Right atrium auricular region (tissue), 2 donors: ENCODE measurements at regions not wholly inside any gene's neighbourhood (a gene's known extent, or its start where the extent isn't known, plus 50 kb on each side); places are given as distances from the start of the nearest gene placed in this dataset.
"Not testable (repeated sequence)": the region's sequence is repeated elsewhere in the genome, so short reads cannot be mapped to it uniquely, and the experiment has no call there.

ENCODE experiments used
- DNase-seq: peaks from one replicate; pipeline ENCODE4 v3.0.0-alpha.2; 2019; ENCODE audit warnings: low spot score
- H3K27ac ChIP-seq, 2 donors: fragments of 200-600 bp; sonication (generic); 1 replicate in 1 of 2; 2 replicates in 1 of 2; pipeline ENCODE4 v1.5.1; 2016 to 2019
- H3K27me3 ChIP-seq, 2 donors: fragments of 200-600 bp; sonication (generic); one replicate each; pipeline versions ENCODE4 v1.5.1 to v1.6.0; 2017 to 2019
- H3K36me3 ChIP-seq: fragments of 200-600 bp; sonication (generic); one replicate; pipeline ENCODE4 v1.5.1; 2016
- H3K4me1 ChIP-seq, 2 donors: fragments of 200-600 bp; sonication (generic); one replicate each; pipeline versions ENCODE4 v1.5.1 to v1.6.0; 2017 to 2019
- H3K4me3 ChIP-seq, 2 donors: fragments of 200-600 bp; sonication (generic); 1 replicate in 1 of 2; 2 replicates in 1 of 2; pipeline ENCODE4 v1.5.1; 2017 to 2019; ENCODE audit warnings: mild to moderate bottlenecking in 1 of 2, moderate library complexity in 1 of 2
- H3K9me3 ChIP-seq, 2 donors: fragments of 200-600 bp; sonication (generic); one replicate each; pipeline ENCODE4 v1.5.1; 2019
- TF ChIP-seq, protein P1 (sequence below), 2 donors: fragments of 200-600 bp; sonication (generic); IDR thresholded peaks; one replicate each; pipeline ENCODE4 v1.5.1; 2019; ENCODE audit warnings: antibody characterized with exemption in 2 of 2

DNA sequence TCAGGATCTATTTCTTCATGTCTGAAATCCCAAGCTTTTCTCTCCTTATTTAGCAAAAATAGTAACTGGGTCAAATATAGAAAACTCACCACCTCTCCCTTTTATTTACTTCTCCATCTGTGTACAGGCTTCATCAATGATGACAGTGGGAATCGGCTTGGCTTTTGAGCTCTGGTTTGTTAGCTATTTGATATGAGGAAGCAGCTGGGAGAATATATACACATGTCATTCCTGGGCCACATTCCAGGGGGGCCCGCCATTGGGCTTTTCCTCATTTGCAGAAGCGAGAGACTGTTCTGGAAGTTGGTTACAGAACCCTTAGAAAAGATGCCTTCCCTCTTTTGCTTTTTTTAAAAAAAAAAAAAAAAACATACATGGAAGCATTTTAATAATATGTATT, 107.4 kb upstream of the F9 start:
- no peak overlapping the region for H3K4me3 ChIP-seq
- H3K27ac ChIP-seq = no peak overlapping the region
- TF ChIP-seq, protein P1, sequence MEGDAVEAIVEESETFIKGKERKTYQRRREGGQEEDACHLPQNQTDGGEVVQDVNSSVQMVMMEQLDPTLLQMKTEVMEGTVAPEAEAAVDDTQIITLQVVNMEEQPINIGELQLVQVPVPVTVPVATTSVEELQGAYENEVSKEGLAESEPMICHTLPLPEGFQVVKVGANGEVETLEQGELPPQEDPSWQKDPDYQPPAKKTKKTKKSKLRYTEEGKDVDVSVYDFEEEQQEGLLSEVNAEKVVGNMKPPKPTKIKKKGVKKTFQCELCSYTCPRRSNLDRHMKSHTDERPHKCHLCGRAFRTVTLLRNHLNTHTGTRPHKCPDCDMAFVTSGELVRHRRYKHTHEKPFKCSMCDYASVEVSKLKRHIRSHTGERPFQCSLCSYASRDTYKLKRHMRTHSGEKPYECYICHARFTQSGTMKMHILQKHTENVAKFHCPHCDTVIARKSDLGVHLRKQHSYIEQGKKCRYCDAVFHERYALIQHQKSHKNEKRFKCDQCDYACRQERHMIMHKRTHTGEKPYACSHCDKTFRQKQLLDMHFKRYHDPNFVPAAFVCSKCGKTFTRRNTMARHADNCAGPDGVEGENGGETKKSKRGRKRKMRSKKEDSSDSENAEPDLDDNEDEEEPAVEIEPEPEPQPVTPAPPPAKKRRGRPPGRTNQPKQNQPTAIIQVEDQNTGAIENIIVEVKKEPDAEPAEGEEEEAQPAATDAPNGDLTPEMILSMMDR (IDR thresholded peaks at IDR 0.05) = no peak
- no peaks in the 10 kb centered on the region for H3K27me3 ChIP-seq
- no peak for DNase-seq
- no peaks in the 10 kb centered on the region for H3K36me3 ChIP-seq
- H3K9me3 ChIP-seq = no peaks in the 10 kb centered on the region
- no peaks in the 10 kb centered on the region for H3K4me1 ChIP-seq

DNA sequence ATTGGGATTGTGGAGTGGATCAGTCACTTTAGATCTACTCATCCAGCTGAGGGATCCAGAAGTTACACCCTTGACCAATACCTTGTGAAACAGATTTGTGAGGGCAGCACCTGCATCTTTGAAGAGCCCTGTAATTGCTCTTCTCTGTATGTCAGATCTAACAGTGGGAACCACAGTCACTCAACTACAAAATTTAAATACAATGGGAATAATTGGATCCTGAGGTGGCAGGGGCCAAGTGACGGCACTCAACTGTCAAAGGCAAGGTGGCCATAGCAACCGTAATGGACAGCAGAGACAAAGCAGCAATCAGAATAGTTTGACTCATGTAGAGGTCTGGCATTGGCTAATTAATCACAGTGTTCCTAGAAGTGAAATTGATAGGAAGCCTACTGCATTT, 132.3 kb upstream of the F9 start:
- H3K4me1 ChIP-seq, H3K27me3 ChIP-seq, H3K27ac ChIP-seq, H3K36me3 ChIP-seq, DNase-seq, H3K4me3 ChIP-seq: not testable (repeated sequence)
- peaks cover 0 to 16% of the 10 kb centered on the region in 2 donors for H3K9me3 ChIP-seq

DNA sequence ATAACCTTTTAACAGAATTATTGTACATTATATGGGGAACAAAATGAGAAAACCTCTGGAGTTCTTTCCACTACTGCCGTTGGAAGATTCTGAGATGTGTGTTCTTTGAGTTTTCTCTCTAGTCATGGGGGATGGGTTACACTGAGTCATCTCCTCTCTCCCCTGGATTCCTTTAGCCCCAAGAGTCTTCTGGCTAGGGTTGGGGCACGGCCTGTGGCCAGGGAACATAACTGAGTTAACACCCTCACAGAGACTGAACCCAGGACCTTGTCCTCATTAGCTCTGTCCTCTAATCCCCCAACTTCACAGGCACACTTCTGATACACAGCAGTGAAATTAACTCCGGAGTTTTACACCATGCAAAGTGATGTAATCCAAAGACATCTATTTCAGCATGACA, 142.3 kb upstream of the F9 start:
- TF ChIP-seq, protein P1 (IDR thresholded peaks at IDR 0.05) = no peak
- Histone ChIP-seq H3K4me1 (no peaks in the 10 kb centered on the region), H3K36me3 (no peaks in the 10 kb centered on the region), H3K27me3 (no peaks in the 10 kb centered on the region), H3K9me3 (no peaks in the 10 kb centered on the region), H3K27ac (no peak overlapping the region), H3K4me3 (no peak overlapping the region)
- DNase-seq = no peak

DNA sequence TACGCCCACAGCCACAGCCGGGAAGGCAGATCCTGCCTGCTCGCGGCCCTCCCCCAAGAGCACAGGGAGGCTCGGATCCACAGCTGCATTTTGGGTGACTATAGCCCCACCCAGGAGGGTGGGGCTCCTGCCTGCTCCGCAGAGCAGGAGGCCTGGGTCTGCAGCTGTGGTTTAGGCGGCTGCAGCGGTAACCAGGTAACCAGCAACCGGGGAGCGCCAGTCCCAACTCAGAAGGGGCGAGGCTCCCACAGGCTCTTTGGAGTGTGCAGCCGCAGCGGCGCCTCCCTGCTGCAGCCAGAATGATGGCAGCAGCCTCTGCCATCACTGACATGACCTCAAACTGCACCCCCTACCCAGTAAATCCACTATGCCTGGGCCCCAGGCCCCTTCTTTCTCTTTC, 148.0 kb upstream of the F9 start:
- TF ChIP-seq, protein P1 (IDR thresholded peaks at IDR 0.05) = no peak

DNA sequence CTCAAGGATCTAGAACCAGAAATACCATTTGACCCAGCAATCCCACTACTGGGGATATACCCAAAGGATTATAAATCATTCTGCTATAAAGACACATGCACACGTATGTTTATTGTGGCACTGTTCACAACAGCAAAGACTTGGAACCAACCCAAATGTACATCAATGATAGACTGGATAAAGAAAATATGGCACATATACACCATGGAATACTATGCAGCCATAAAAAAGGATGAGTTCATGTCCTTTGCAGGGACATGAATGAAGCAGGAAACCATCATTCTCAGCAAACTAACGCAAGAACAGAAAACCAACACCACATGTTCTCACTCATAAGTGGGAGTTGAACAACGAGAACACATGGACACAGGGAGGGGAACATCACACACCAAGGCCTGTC, 154.0 kb upstream of the F9 start:
- H3K27me3 ChIP-seq, DNase-seq, H3K27ac ChIP-seq, H3K4me3 ChIP-seq, H3K9me3 ChIP-seq, H3K36me3 ChIP-seq, H3K4me1 ChIP-seq: not testable (repeated sequence)

More for the DNA sequence above, 148.0 kb upstream of the F9 start:
- Histone ChIP-seq H3K4me3 (no peak overlapping the region), H3K27me3 (no peaks in the 10 kb centered on the region), H3K4me1 (no peaks in the 10 kb centered on the region), H3K27ac (no peak overlapping the region), H3K36me3 (no peaks in the 10 kb centered on the region), H3K9me3 (no peaks in the 10 kb centered on the region)
- DNase-seq = no peak

DNA sequence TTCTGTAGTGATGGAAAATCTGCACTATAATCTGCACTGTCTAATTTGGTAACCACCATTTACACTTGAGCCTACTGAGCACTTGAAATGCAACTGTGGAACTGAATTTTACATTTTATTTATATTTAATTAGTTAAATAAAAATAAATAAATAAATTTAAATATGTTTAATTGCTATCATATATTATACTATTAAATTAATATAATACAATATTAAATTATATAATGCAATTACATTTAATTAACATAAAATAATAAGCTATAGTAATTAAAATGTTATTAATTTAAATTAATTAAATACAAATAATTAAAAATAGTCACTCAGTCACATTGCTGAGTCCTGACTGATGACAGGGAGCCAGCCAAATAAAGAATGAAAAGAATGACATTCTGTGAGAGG, 170.2 kb upstream of the F9 start:
- DNase-seq = no peak
- H3K36me3 ChIP-seq = no peaks in the 10 kb centered on the region
- H3K9me3 ChIP-seq = no peaks in the 10 kb centered on the region
- H3K27ac ChIP-seq = no peak overlapping the region
- H3K4me1 ChIP-seq = no peaks in the 10 kb centered on the region
- no peak overlapping the region for H3K4me3 ChIP-seq
- TF ChIP-seq, protein P1 (IDR thresholded peaks at IDR 0.05) = no peak
- no peaks in the 10 kb centered on the region for H3K27me3 ChIP-seq

DNA sequence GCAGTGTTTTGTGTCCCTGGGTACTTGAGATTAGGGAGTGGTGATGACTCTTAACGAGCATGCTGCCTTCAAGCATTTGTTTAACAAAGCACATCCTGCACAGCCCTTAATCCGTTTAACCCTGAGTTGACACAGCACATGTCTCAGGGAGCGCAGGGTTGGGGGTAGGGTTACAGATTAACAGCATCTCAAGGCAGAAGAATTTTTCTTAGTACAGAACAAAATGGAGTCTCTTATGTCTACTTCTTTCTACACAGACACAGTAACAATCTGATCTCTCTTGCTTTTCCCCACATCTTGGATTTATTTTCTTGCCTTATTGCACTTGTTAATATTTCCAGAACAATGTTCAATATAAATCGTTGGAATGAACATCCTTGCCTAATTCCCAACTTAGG, 187.9 kb upstream of the F9 start:
- not testable (repeated sequence) for H3K4me3 ChIP-seq, H3K9me3 ChIP-seq, H3K27me3 ChIP-seq, H3K27ac ChIP-seq, DNase-seq, H3K36me3 ChIP-seq, H3K4me1 ChIP-seq

DNA sequence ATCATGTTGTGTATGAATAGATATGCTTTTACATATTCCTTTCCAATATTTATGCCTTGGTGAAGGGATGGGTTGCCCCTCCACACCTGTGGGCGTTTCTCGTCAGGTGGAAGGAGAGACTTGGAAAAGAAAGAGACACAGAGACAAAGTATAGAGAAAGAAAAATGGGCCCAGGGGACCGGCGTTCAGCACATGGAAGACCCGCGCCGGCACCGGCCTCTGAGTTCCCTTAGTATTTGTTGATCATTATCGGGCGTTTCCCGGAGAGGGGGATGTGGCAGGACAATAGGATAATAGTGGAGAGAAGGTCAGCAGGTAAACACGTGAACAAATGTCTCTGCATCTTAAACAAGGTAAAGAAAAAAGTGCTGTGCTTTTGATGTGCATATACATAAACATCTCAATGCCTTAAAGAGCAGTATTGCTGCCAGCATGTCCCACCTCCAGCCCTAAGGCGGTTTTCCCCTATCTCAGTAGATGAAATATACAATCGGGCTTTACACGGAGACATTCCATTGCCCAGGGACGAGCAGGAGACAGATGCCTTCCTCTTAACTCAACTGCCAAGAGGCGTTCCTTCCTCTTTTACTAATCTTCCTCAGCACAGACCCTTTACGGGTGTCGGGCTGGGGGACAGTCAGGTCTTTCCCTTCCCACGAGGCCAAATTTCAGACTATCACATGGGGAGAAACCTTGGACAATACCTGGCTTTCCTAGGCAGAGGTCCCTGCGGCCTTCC, 188.5 kb upstream of the F9 start:
- H3K27me3 ChIP-seq = not testable (repeated sequence)

More for the DNA sequence above, 188.5 kb upstream of the F9 start:
- H3K4me1 ChIP-seq, H3K9me3 ChIP-seq, H3K36me3 ChIP-seq, H3K4me3 ChIP-seq, DNase-seq, H3K27ac ChIP-seq: not testable (repeated sequence)
